WERI-Rb-1 (cell line): ENCODE measurements at regions not wholly inside any gene's neighbourhood (a gene's known extent, or its start where the extent isn't known, plus 50 kb on each side); places are given as distances from the start of the nearest gene placed in this dataset.

Source experiments
- DNase-seq: peaks from one replicate; pipeline ENCODE4 v3.0.0-alpha.2; 2020
- H3K27ac ChIP-seq: fragments of 250-450 bp; sonication (Bioruptor Pico); 2 replicates; pipeline ENCODE4 v1.5.1; 2020; ENCODE audit warnings: mild to moderate bottlenecking, moderate library complexity
- H3K27me3 ChIP-seq: fragments of 250-450 bp; sonication (Bioruptor Pico); 2 replicates; pipeline ENCODE4 v1.5.1; 2021; ENCODE audit warnings: mild to moderate bottlenecking, low read depth, moderate library complexity; ENCODE audit not compliant: insufficient read depth, severe bottlenecking
- H3K36me3 ChIP-seq: fragments of 250-450 bp; sonication (Bioruptor Pico); 2 replicates; pipeline ENCODE4 v1.5.1; 2020; ENCODE audit warnings: mild to moderate bottlenecking, moderate library complexity
- H3K4me3 ChIP-seq: 2 replicates; pipeline ENCODE4 v1.5.1; 2011; ENCODE audit warnings: low read depth, mild to moderate bottlenecking, control low read depth, low read length
- H3K9me3 ChIP-seq: fragments of 250-450 bp; sonication (Bioruptor Pico); 2 replicates; pipeline ENCODE4 v1.5.1; 2021; ENCODE audit warnings: mild to moderate bottlenecking, moderate library complexity; ENCODE audit not compliant: severe bottlenecking
- CTCF ChIP-seq: IDR thresholded peaks from 2 replicates; pipeline ENCODE4 v1.5.1; 2011; ENCODE audit warnings: low read depth, mild to moderate bottlenecking, control low read depth, inconsistent platforms, low read length

- H3K36me3 ChIP-seq: no peaks in the 10 kb centered on the region
- no peak overlapping the region for H3K4me3 ChIP-seq
- no peak for DNase-seq
- H3K27me3 ChIP-seq: no peaks in the 10 kb centered on the region
- H3K9me3 ChIP-seq: no peaks in the 10 kb centered on the region
- no peak for TF ChIP-seq CTCF
- no peak overlapping the region for H3K27ac ChIP-seq
Observed at GRCh38 chr13:53417601-53418000, 389.0 kb downstream of the OLFM4 start.

DNA sequence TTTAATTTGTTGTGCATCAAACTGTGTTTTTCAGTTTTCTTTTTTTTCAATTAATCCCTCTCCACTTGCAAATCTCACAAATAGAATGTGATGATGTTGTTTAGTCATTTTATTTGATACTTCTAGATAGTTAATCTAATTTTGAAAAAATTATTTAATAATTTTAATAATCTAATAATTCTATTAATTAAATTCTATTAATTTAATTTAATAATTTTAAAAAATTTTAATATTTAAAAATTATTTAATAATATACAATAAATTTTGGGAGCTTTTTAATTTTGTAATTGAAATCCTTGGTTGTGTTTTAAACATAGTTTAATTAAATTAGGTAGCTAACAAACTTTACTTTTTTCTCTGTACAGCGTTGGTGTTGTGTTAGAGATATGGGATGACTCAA lies 393.8 kb downstream of the OLFM4 start:
- no peak overlapping the region for H3K4me3 ChIP-seq
- H3K36me3 ChIP-seq: no peaks in the 10 kb centered on the region
- no peak overlapping the region for H3K27ac ChIP-seq
- TF ChIP-seq CTCF: no peak
- no peaks in the 10 kb centered on the region for H3K9me3 ChIP-seq
- DNase-seq: no peak
- no peaks in the 10 kb centered on the region for H3K27me3 ChIP-seq

DNA sequence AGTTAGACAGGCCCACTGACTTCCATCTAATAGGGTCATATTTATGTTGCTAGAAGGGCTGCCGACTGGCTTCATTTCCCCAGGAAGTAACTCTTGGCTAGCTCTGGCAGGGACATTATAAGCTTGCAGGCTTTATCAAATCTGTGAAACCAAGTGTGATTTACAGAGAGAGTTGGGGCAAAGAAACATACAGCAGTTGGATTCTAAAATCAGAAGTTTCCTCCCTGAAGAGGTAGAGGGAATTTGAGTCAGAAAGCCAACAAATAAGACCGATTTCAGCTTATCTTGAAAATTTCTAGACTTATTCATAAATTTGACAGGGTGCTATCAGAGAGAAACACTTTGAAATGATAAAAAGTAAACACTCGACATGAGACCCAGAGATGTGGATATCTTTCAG lies 407.8 kb downstream of the OLFM4 start:
- H3K9me3 ChIP-seq: no peaks in the 10 kb centered on the region

DNA sequence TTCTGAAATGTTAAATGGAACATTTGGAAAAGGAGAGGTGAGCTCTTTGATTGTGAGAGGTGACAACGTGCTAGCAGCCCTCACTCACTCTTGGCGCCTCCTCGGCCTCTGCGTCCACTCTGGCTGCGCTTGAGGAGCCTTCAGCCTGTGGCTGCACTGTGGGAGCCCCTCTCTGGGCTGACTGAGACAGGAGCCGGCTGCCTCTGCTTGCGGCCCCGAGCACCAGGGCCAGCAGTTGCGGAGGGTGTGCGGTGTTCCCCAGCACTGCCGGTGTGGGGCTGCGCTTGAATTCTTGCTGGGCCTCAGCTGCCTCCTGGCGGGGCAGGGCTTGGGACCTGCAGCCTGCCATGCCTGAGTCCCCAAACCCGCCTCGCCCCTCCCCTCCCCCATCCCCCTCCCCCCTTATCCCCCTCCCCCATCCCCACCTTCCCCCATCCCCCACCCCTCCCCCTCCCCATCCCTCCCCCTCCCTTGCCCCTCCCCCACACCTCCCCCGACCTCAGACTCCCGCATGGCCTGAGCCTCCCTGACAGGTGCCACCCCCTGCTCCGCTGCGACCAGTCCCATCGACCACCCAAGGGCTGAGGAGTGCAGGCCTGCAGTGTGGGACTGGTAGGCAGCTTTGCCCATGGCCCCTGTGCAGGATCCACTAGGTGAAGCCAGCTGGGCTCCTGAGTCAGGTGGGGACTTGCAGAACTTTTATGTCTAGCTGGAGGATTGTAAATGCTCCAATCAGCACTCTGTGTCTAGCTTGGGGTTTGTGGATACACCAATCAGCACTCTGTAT lies 411.0 kb downstream of the OLFM4 start:
- H3K9me3 ChIP-seq: no peaks in the 10 kb centered on the region
- no peak overlapping the region for H3K4me3 ChIP-seq
- no peak for TF ChIP-seq CTCF
- H3K36me3 ChIP-seq: no peaks in the 10 kb centered on the region
- no peak for DNase-seq
- no peak overlapping the region for H3K27ac ChIP-seq
- H3K27me3 ChIP-seq: no peaks in the 10 kb centered on the region

More for the DNA sequence above, 407.8 kb downstream of the OLFM4 start:
- Histone ChIP-seq H3K27ac (no peak overlapping the region), H3K27me3 (no peaks in the 10 kb centered on the region), H3K36me3 (no peaks in the 10 kb centered on the region), H3K4me3 (no peak overlapping the region)
- no peak for DNase-seq
- no peak for TF ChIP-seq CTCF

DNA sequence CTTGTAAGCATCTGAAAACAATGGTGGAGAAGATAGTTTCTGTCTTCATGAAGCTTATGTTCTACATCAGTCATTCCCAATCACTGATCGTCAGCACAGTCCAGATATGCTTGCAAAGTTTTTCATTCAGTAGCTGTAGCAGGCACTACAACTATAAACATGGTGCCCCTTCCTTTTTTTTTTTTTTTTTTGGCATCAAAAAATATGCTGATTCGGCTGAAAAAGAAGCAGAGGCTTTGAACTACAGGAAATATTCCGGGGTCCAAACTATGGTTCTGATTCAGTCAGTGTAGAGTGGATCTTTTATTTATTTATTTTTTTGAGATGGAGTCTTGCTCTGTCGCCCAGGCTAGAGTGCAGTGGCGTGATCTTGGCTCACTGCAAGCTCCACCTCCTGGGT lies 414.4 kb downstream of the OLFM4 start:
- no peak for TF ChIP-seq CTCF
- no peaks in the 10 kb centered on the region for H3K9me3 ChIP-seq
- no peak for DNase-seq
- H3K27me3 ChIP-seq: no peaks in the 10 kb centered on the region
- no peak overlapping the region for H3K4me3 ChIP-seq
- H3K27ac ChIP-seq: no peak overlapping the region
- no peaks in the 10 kb centered on the region for H3K36me3 ChIP-seq

DNA sequence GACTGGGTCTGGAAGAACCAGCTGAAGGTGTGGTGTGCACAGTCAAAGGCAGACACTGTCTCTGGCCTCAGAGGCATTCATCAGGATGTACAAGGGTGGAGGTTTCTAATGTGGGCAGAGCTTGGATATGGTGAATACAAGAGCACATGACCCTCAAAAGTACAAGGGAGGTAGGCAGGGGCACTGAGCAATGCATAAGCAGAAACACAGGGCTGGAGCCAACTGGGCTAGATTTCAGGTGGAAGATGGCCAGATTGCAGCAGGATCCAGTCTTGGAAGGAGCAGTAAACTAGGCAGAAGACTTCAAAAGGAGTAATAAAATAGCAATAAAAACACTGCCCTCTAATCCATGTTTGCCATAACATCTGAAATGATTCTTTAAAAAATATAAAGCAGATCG lies 417.1 kb downstream of the OLFM4 start:
- no peak for DNase-seq
- no peak for TF ChIP-seq CTCF
- H3K27ac ChIP-seq: no peak overlapping the region
- no peaks in the 10 kb centered on the region for H3K36me3 ChIP-seq
- no peak overlapping the region for H3K4me3 ChIP-seq
- H3K27me3 ChIP-seq: no peaks in the 10 kb centered on the region
- H3K9me3 ChIP-seq: no peaks in the 10 kb centered on the region
